ENCODE measurements at regions not wholly inside any gene's neighbourhood (a gene's known extent, or its start where the extent isn't known, plus 50 kb on each side); places are given as distances from the start of the nearest gene placed in this dataset.
"Not testable (repeated sequence)": the region's sequence is repeated elsewhere in the genome, so short reads cannot be mapped to it uniquely, and the experiment has no call there.

DNA sequence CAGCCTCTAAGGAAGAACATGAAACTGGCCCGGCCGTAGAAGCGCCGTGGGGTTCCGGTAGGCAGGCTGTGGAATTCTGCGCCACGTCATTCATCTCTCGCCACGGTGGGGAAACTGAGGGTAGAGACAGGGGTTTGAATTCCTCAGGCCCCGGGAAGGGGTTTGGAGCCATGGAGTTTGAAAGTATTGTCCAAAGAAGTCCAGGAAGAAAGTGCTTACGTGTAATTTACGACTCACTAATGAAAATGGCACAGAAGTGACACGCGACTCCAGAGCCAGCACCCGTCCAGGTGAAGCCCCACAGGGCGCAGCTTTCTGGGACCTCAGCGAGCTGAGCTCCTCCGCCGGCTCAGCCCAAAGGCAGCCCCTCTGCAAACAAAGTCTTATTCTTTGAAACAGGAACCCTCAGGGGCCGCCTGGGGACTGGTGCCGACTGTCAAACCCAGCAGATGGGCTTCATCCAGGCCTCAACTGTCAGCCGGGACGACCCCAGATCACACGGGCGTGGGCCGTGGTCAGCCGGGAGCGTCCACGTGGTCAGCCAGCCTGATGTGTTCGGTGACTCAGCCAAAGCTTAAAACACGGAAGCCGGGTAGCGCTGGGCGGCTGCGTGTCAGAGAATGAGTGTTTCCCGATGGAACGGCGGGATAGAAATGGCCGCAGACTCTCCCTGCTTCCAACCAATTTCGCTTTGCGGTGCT is 200.0 kb downstream of the LAT start:
- DNase-seq (ENCODE audit: low read depth, low spot score), result not testable (repeated sequence)

DNA sequence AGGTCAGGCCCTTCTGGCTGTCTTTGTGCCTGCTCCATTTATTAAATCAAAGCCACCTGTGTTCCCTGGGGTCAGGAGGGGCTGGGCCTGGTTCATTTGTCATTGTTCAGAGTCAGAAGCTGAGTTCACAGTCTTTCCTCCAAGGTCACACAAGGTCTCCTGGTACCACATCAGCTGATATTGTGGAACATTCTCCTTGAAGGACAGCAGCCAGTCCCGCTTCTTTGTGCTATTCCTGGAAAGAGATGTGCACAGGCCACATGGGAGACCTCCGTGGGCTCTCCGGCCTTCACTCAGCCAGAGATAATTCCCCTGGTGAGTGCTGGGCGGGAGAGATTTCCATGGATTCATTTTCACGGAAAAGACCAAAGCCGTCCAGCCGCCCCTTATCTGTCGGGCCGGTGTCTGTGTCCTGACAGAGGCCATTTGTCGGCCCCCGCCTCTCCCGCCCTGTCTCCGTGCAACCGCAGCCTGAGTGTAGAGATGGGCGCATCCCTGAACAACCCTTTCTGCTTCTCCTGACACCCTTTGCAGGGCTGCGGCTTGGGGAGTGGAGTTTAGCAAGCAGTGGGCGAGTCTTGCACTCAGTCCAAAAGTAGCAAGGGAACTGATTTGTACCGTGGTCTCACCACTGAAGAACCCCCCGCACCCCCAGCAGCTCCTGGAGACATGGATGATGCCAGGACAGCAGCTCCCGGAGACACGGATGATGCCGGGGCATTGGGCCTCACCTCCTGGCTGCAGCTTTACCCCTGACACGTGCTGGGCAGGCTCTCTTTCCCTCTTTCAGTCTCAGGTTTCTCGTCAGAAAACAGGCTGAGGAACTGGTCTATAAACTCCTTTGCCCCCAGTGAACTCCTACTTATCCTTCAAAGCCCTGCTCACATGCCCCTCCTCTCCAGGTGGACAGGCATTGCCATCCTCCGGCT is 198.4 kb downstream of the LAT start:
- DNase-seq (ENCODE audit: low read depth, low spot score), result not testable (repeated sequence)

DNA sequence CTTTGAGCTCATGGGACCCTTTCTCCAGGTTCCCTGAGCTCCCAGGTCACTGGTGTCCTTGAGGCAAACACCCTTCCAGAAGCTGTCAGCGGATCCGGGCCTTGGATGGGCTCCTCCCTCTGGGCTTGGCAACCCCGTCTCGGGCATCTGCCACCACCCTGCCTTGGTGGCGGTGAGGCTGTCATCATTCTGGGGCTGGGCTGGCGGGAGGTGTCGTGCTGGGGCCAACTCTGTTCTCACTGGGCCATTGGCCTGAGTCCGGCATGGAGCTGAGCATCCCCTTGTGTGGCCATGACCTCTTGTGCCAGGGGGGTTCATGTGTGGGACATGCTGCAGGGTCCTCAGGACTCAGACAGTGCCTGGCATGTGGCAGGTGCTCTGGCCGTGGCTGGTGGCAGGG is 197.6 kb downstream of the LAT start:
- no peak for DNase-seq (ENCODE audit: low read depth, low spot score)

DNA sequence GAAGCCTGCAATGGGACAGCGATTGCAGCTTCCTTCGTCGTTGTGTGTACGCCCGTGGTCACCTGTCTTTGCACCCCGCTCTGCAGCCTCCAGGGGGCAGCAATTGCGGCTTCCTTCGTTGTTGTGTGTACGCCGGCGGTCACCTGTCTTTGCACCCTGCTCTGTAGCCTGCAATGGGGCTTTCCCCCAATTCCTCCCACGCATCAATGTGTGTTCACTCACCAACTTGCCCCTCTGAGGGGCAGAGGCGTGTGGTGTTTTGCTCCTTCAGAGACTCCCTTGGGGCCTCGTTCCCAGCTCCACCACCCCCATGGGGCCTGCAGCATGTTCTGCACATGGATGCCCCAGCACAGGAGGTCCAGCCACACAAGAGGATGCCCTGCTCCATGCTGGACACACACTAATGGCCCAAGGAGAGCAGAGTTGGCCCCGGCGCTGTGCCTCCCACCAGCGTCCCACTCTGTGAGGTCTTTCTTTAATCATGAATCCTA is 197.1 kb downstream of the LAT start:
- DNase-seq (ENCODE audit: low read depth, low spot score), result not testable (repeated sequence)

DNA sequence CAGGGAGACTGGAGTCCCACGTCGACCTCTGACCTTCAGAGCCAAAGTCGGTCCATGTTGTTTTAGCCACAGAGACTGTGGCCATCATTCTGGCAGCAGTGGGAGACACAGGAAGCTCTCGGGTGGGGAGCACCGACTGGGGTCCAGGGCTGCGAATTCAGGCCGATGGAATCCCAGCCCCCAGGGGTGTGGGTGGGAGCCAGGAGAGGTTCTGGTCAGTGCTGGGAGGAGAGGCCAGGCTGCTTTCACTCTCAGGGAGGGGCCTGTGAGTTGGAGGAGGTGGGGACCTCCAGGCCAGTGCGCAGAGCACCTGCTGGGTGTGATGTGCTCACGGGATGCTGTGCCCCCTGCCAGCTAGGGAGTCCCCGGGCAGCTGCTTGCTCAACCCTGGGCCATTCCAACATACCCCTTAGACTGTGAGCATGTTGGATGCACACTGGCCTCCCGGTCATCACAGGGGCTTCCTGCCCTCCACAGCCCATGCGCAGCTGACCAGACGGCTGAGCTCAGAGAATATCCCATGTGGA is 196.5 kb downstream of the LAT start:
- DNase-seq (ENCODE audit: low read depth, low spot score), result not testable (repeated sequence)

DNA sequence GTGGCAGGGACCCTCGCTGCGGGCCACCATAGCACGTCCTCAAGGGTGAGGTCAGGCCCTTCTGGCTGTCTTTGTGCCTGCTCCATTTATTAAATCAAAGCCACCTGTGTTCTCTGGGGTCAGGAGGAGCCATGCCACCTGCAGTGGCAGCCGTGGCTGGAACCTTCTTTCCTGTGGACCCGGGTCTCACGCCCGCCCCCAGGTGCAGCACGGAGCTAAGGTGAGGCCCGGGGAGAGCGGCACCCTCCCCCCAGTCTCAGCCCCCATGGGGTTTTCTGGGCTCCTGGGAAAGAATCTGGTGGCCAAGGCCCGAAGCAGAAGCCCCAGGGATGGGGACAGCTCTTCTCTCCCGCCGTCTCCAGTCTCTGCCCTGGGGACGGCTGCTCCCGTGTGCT is 195.4 kb downstream of the LAT start:
- not testable (repeated sequence) for DNase-seq (ENCODE audit: low read depth, low spot score)

DNA sequence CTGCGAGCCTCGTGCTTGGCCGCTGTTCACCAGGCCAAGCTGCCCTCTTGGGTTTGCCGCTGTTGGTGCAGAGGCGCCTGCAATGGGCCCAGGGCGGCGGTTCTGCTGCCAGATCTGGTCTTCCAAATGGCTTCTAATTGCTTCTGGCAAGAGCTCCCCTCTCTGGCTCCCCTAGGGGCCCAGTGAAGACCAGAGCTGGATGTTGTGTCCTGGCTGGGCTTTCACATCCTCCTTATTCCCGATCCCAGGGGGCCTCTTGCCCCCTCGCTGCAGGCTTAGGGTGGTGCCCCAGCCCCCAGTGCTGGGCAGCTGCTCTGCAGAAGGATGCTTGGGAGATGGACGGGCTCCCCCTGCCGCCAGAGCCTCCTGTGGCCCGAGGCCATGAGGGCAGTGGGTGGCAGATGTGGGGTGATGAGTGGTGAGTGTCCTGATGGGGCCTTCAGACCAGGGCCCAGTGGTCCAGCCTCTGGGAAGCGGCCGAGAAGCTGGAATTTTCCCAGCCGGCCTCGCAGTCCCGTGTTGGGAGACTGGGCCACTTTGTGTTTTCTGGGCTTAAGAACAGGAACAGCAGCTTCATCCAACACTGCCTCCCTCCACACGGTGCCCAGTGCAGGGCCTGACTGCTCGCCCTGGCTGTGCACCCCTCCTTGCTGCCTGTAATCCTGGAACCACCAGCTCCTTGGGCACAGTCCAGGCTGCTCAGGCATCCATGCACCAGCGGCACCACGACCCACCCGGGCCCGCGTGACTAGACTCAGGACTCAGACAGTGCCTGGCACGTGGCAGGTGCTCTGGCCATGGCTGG is 194.8 kb downstream of the LAT start:
- DNase-seq (ENCODE audit: low read depth, low spot score), result not testable (repeated sequence)

DNA sequence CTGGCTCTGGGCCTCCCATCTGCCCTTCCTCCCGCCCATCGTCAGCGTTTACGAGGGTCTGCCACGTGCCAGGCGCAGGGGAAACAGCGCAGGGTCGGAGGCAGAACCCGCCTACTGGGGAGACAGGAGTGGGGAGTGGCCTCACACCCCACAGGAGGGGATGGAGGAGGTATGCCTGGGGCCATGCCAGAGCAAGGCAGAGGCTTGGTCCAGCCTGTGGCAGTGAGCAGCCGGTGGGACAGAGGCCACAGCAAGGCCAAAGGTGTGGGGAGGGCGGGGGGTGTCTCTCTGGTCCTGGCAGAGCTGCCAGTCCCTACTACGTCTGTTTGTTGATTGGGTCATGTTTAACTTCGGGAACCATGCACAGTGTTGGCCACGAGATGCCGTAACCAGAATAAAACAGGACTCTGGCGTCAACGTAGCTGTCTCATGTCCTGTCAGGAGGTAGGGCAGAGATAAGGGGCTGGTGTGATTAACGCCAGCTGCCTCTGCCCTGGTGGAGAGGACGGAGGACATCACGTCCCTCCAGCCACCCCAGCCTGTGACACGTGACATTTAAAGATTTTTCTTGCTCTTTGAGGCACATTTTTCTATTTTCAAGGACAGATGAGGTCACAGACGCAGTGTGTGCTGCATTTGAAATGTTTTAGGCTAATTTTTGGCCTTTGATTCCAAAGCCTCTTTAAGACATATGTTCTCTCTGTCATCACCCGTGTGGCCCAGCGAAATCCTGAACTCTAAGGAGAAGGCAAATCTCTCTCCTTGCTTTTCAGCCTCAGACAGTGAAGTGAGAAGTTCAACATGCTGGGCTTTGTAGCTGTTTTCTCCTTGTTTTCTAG is 193.3 kb downstream of the LAT start:
- not testable (repeated sequence) for DNase-seq (ENCODE audit: low read depth, low spot score)

DNA sequence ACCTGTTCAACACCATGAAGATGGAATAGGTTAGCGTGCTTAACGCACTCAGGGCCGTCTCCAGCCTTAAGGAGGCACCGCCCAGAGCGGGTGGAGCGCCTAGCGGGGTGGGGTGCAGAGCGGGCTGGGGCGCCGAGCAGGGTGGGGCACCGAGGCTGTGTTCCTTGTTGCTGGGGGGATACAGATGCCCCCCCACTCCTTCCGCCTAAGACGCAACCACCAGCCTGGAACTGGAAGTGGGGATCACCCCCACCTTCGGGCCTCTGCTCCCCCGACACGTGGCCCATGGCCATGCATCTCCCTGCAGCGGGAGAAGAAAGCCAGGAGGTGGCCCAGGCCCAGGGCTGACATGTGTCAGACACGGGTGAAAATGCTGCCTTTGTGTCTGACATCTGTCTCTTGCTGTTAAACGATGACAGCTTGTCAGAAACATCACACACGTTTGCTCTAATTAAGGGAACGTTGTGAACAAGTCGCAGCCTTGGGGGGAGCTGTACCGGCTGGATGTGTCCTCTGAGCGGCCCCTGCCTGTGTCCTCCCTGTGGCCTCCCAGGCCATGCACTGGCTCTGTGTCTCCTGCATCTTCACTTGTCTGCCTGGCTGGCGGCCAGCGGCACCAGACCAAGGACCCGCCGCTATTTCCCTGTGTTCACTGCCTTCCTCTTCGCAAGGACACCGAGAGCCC is 192.5 kb downstream of the LAT start:
- DNase-seq (ENCODE audit: low read depth, low spot score), result not testable (repeated sequence)

DNA sequence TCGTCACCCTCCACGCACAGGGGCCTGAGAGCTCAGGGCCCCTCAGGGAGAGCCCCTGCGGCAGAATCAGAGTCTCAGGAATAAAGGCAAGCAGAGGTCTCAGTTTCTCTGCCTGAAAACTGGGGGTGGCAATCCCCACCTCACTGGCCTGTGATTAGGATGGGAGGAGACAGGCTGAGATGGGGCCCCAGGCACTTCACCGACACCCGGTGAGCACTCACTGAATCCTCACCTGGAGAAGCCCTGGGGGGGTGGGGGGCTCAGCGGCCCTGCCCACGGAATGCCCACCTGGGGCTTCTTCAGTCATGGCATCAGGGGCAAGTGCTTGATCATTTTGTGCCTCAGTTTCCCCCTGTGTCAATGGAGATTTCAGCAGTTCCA is 192.0 kb downstream of the LAT start:
- not testable (repeated sequence) for DNase-seq (ENCODE audit: low read depth, low spot score)

DNA sequence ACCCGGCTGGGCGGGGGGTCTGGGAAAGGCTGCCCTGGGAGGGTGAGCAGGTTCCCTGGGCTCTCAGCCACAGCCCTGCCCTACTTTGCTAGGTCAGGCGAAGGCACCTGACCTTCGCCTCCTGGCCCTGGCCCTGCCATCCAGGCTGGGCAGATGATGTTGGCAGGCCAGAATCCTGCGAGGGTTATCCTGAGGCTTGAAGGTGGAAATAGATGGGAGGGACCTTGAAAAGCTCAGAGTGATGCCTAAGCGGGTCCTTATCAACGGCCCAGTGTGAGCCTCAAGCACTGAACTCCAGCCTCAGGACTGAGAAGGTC is 191.3 kb downstream of the LAT start:
- DNase-seq (ENCODE audit: low read depth, low spot score), result not testable (repeated sequence)

DNA sequence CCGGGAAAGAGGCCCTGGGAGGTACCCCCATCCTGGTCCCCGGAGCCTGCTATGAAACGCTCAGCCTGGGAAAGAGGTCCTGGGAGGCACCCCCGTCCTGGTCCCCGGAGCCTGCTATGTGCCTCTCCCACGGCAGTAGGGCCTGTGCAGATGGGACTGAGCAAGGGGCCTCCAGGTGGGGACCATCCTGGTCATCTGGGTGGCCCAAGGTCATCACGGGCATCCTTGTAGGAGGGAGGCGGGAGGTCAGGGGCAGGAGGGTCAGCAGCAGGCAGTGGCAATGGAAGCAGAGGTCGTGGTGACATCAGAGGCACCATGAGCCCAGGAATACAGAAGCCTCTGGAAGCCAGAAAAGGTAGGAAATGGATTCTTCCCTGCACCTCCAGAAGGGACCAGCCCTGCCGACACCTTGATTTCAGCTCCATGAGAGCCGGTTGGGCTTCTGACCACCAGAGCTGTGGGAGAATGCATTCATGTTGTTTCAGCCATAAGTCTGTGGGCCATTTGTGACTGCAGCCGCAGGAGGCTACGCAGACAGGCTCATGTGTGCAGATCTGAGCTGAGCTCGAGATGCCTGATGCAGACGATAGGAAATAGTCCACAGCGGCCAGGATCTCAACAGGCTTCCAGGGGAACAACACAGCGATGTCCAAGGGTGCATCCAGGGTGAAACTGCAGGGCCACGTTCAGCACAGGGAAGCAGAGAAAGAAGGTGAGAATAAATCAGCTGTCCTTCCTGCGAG is 190.7 kb downstream of the LAT start:
- DNase-seq (ENCODE audit: low read depth, low spot score), result not testable (repeated sequence)

DNA sequence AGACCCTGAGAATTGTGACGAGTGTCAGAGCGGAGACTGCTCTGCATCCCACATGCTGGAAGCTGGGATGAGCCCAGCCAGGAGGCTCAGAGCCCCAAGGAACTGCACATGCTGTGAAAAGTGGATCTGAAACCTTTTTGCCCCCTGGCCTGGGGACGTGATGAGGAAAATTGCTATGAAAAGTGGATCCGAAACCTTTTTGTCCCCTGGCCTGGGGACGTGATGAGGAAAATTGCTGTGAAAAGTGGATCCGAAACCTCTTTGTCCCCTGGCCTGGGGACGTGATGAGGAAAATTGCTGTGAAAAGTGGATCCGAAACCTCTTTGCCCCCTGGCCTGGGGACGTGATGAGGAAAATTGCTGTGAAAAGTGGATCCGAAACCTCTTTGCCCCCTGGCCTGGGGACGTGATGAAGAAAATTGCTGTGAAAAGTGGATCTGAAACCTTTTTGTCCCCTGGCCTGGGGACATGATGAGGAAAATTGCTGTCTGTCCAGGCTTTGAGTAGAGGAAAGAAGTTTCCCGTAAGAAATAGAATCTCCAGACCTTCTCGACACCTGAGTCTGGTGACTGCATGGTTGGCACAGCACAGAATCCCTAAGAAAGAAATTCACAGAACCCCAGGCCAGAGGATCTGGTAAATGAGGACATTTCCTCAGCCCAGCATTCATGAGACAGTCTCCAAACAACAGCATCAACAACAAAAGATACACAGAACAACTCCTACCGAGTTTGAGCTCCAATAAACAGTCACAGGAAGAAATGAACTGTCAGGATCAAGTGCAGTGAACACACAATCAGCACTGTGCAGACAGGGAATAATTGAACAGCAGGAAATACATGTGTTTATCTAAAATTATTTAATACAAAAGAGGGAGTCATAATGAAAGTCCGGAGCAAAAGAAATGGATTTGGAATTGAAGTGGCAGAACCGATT is 188.8 kb downstream of the LAT start:
- DNase-seq (ENCODE audit: low read depth, low spot score), result not testable (repeated sequence)

DNA sequence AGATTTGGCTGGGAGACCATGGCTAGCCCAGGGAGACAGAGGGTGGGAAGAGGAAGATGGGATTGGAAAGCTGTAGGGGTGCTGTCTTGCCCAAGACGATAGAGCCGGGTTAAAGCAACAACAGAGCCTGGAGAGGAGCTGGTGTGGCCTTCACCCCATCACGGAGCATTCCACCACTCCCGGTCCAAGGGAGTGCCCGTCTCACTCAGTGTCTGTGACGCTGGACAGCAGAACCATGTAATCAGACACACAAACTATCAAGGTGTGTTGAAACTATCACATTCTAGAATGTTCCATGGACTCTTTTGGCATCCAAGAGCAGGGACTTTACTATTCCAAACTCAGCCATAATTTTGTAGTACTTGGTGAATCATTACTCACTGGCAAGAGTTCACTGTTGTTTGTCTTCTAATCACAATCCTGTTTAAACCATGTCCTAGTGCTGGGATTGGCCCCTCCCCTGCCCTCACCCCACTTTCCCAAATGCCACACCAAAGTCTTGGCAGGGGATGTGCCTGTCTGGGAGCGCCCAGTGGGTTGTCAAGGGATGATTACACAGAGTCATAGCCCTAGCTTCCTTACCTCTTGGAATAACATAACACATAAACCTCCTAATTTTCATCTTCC is 187.4 kb downstream of the LAT start:
- DNase-seq (ENCODE audit: low read depth, low spot score), result not testable (repeated sequence)

DNA sequence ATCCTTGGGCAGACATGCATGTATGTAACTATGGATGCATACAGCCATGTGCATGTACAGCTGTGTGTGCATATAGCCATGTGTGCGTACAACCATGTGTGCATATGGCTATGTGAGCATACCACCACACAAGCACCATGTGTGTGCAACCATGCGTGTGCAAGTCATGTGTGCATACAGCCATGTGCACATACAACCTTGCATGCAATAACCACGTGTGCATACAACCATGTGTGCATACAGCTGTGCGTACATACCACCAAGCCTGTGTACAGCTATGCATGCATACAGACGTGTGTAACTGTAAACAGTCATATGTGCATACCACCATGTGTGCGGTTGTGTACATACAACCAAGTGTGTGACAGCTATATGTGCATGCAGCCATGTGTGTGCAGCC is 186.4 kb downstream of the LAT start:
- not testable (repeated sequence) for DNase-seq (ENCODE audit: low read depth, low spot score)

DNA sequence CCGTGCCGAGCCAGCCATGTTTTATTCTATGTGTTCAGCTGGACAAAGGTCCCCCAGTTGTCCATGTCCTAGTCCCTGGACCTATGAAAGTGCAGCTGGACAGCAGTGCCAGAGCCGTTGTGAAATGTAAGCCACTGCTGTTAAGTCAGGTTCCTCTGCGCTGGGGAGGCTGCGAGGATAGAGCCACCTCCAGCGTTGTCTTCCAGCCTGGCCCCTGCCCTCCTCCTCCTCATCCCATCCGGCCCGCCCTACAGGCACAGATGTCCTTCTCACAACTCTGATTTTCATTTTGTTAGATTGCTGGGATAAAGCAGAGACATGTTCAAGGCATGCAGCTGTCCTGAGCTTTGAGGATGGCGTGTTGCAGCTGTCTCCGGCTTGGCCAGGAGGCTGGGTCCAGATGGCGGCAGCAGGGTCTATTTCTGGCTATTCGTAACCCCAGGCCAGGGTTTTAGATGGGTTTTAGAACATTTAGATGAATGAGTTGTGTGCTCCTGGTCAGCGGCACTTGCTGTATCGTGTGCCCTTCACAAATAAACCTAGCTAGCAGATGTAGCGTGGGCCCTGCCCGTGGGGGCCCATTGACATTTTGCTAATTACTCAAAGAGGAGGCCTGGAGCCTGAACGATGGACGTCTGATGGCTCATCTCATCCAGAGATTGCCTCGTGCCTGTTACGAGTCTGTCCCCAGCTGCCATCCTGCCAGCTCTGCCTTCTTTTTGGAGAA is 185.7 kb downstream of the LAT start:
- not testable (repeated sequence) for DNase-seq (ENCODE audit: low read depth, low spot score)
